ENCODE measurements at regions not wholly inside any gene's neighbourhood (a gene's known extent, or its start where the extent isn't known, plus 50 kb on each side); places are given as distances from the start of the nearest gene placed in this dataset.
"Not testable (repeated sequence)": the region's sequence is repeated elsewhere in the genome, so short reads cannot be mapped to it uniquely, and the experiment has no call there.

- DNase-seq (ENCODE audit: low read depth in 2 of 2), result no peak
Measured at GRCh38 chr2:171266102-171266501, 105.4 kb upstream of the TLK1 start.

GRCh38 chr2:171261529-171261928, 100.8 kb upstream of the TLK1 start:
- not testable (repeated sequence) for DNase-seq (ENCODE audit: low read depth in 2 of 2)

- DNase-seq (ENCODE audit: low read depth in 2 of 2), result peak; percentile 10 to 24
Measured at GRCh38 chr2:171260471-171261424, 100.1 kb upstream of the TLK1 start.

- no peak for DNase-seq (ENCODE audit: low read depth in 2 of 2)
Measured at GRCh38 chr2:171254666-171255065, 94.0 kb upstream of the TLK1 start.

GRCh38 chr2:171253900-171254650, 93.4 kb upstream of the TLK1 start:
- DNase-seq (ENCODE audit: low read depth in 2 of 2), result no peak

- DNase-seq (ENCODE audit: low read depth in 2 of 2), result no peak
Measured at GRCh38 chr2:171253279-171253678, 92.6 kb upstream of the TLK1 start.

- DNase-seq (ENCODE audit: low read depth in 2 of 2), result no peak
Measured at GRCh38 chr2:171249689-171250088, 89.0 kb upstream of the TLK1 start.

- DNase-seq (ENCODE audit: low read depth in 2 of 2), result no peak
Measured at GRCh38 chr2:171247741-171248662, 87.3 kb upstream of the TLK1 start.

GRCh38 chr2:171244970-171245782, 84.5 kb upstream of the TLK1 start:
- no peak for DNase-seq (ENCODE audit: low read depth in 2 of 2)

GRCh38 chr2:171244466-171244969, 83.8 kb upstream of the TLK1 start:
- no peak for DNase-seq (ENCODE audit: low read depth in 2 of 2)

GRCh38 chr2:171241771-171242170, 81.1 kb upstream of the TLK1 start:
- DNase-seq (ENCODE audit: low read depth in 2 of 2), result no peak

GRCh38 chr2:171238946-171239345, 78.3 kb upstream of the TLK1 start:
- no peak for DNase-seq (ENCODE audit: low read depth in 2 of 2)

GRCh38 chr2:171237751-171238505, 77.2 kb upstream of the TLK1 start:
- no peak for DNase-seq (ENCODE audit: low read depth in 2 of 2)

GRCh38 chr2:171235262-171235881, 74.7 kb upstream of the TLK1 start:
- no peak for DNase-seq (ENCODE audit: low read depth in 2 of 2)

GRCh38 chr2:171230176-171230575, 69.5 kb upstream of the TLK1 start:
- DNase-seq (ENCODE audit: low read depth in 2 of 2), result no peak

GRCh38 chr2:171228826-171229225, 68.1 kb upstream of the TLK1 start:
- no peak for DNase-seq (ENCODE audit: low read depth in 2 of 2)

- no peak for DNase-seq (ENCODE audit: low read depth in 2 of 2)
Measured at GRCh38 chr2:171227066-171227782, 66.5 kb upstream of the TLK1 start.

GRCh38 chr2:171226461-171226860, 65.8 kb upstream of the TLK1 start:
- no peak for DNase-seq (ENCODE audit: low read depth in 2 of 2)

- no peak for DNase-seq (ENCODE audit: low read depth in 2 of 2)
Measured at GRCh38 chr2:171225989-171226388, 65.3 kb upstream of the TLK1 start.
